ENCODE measurements at regions not wholly inside any gene's neighbourhood (a gene's known extent, or its start where the extent isn't known, plus 50 kb on each side); places are given as distances from the start of the nearest gene placed in this dataset.
A peak's percentile ranks its signal among the peaks of the same experiment; 100 is the strongest.
"Not testable (repeated sequence)": the region's sequence is repeated elsewhere in the genome, so short reads cannot be mapped to it uniquely, and the experiment has no call there.

DNA sequence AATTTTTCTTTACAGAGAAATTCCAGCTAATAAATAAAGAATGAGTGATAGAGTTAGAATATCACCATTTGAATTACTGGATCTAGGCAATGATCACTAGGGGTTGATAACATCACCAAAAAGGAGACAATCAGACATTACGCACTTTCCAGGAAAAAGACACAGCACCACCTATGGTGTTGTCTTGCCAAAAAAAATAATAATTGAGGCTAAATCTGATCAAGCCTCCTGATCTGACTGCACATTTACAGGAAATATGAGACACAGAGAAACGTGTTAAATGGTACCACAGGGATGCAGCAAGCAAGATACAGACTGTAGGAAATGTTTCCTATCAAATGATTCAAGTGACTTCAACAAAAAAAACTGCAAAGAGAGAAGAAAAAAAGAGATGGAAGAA, 92.8 kb downstream of the EOMES start:
- DNase-seq = peak; percentile 43

DNA sequence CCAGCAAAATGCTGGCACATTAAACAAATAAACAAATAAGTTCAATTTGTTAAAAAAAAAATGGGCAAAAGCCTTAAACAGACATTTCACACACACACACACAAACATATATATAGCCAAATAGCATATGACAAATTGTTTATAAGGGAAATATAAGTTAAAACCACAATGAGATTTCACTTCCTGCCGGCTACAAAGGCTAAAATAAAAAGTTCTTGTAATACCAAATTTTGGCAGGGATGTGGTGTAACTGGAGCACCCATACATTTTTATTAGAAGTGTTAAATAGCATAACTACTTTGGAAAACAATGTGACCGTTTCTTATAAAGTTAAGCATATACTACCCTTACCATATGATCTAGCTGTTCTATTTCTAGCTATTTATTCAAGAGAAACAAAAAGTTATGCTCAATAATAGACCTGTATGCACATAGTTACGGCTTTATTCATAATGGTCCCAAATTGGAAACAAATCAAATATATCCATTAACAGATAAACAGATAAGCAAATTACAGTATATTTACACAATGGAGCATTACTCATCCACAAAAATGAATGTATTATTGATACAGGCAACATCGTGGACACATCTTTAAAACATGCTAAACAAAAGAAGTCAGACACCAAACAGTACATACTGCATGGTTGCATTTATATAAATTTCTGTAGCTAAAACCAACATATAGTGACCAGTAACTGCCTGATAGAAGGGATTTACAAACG, 93.9 kb downstream of the EOMES start:
- peak; percentile 64 for DNase-seq

DNA sequence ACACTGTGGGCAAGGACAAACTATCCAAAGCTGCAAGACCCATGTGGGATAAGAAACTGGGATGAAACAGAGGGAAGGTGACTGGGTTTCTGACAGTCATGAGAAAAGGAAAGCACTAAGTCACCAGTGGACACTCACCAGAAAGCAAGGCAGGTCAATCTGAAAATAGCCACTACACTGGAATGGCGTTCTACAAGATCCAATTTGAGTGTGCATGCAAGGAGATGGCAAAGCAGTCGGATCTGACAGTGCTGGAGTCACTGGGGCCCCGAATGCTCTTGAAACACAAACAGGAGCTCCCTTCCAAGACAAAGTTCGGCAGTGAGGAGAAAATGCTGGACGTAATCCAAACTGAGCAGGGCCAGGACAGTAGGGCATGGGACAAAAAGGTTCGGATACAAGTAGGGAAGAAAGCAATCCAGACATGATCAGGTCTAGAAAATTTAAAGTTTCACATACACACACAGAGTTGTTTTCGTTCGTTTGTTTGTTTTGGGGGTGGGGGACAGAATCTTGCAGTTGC, 95.5 kb downstream of the EOMES start:
- no peak for DNase-seq

DNA sequence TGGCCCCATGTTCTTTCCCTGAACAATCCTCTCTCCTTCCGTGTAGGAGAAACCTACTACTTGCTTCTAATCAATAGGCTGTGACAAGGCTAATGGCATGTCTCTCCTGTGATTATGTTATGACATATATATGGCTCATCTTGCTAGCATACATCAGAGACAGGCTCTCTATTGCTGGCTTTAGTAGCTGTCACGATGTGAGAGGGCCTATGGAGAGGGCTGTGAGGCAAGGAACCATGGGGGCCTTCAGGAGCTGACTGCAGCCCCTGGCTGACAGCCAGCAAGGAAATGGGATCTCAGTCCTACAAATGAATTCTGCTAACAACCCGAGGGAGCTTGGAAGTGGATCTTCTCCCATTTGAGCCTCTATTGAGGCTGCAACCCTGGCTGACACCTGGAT, 96.3 kb downstream of the EOMES start:
- peak; percentile 31 for DNase-seq

DNA sequence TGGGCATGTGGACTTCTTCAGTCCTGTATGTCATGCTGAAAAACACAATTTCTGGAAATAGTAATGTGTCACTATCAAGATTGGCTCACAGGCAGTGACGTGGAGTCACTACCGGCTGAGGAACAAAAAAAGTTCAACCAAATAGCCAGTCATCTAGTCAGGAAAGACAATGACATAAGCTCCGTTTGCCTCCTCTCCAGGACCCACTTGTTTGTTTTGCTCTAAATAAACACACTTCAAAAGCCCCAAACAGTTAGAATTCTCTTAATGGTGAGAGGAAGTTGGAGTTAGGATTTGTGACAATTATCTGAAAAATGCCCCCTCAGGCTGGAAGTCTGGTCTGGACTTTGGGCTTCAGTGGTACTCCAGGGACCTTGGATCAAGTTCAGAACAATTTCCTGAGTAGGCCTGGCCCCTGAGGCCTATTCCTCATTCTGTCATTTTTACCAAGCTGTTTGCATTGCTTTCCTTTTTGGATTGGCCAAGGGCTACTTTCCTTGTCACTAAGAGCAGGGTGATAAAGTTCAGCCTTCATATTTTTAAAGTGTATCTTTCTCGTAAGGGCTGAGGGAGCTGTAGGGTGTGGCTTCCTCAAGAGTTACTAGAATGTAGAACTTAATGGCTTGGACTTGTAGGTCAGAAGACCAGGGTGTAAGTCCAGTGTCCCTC, 98.9 kb downstream of the EOMES start:
- no peak for DNase-seq

DNA sequence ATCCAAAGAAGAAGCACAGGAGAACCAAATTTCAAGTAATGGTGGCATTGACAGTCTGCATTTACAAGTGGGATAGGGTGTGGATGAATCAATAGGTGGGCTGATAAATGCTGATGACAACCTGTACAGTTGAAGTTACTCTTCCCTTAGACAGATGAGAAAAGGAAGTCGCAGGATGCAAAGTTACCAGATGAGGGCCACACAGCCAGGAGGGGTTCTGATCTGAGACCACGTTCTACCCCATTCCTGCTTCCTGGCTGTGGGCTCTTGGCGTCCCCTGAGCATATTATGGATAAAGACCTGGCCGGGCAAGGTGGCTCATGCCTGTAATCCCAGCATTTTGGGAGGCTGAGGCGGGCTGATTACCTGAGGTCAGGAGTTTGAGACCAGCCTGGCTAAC, 104.6 kb downstream of the EOMES start:
- no peak for DNase-seq

DNA sequence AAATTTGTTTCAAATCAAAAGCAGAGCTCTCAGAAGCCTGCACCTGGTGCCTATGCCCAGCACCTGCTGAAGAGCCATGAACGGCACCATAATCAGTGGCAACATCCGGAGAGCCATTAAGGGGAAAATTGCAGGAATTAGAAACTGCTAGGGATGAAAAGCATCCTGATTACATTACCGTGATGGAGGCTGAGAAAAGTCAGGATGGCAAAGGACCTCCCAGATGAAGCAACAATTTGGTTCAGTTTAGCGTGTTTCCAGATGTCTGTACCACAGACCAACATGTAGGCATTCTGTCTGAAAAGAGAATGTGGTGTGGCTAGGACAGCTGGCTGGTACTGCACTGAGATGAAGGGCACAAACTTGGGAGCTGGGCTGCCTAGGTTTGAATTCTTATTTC, 106.1 kb downstream of the EOMES start:
- DNase-seq = no peak

DNA sequence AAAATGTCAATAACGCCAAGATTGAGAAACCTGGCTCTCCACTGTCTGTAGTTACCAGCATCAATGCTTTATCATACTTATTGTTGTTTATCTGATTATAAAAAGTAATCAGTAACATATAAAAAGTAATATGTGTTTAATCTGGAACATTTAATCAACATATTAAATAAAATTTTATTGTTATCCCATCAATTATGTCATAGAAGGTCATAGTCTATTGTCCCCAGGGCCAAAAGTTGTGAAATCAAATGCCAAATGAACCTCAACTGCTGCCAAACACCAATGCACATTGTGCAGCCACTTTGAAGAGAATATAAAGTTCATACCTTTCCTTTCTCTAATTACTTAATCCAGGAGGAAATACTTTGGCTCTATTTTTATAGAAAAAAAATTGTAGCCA, 106.6 kb downstream of the EOMES start:
- DNase-seq = no peak

DNA sequence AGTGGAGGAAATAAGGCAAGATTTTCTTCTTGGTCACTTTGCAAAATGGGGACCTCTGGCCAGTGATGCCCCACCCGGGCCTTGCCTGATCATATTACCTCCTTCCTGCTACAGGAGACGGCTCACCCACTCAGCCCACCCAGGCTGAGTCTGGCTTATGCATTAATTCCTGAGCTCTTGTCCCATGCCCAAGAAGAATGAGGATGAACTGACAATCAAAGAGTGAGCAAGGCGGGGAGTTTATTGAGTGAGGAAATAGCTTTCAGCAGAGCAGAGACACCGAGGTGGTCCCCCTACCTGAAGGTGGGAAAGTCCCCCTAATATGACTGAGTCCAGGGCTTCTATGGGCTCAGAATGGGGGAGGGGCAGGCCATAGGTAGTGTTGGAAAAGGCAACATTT, 107.5 kb downstream of the EOMES start:
- no peak for DNase-seq

DNA sequence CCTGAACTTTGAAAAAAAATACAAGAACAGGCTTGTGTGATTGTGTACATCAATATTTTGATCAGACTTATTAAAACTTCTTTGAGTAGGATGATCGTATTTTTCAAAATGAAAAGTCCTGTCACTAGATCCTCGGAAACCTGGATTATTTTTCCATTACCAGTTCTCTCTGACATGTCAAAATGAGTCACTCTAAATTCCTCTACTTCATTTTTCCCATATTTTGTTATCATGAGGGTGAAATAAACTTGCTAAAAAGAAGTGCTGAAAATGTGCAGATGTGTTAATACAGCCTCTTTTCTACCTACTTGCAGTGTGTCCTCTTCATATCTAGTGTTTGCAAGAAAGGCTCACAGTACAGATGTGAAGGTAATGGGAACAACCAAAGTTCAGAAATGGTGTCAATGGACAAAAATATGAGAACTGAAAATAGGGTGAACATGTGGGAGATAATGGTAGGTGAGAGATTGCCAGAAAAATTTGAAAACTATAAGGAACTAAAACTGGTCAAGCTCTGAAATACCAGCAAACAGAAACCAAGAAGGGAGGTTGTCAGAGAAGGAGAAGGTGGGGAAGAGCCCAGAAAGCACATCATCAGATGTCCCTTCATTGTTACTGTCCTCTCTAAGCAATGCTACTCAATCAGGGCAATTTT, 108.2 kb downstream of the EOMES start:
- peak; percentile 69 for DNase-seq

DNA sequence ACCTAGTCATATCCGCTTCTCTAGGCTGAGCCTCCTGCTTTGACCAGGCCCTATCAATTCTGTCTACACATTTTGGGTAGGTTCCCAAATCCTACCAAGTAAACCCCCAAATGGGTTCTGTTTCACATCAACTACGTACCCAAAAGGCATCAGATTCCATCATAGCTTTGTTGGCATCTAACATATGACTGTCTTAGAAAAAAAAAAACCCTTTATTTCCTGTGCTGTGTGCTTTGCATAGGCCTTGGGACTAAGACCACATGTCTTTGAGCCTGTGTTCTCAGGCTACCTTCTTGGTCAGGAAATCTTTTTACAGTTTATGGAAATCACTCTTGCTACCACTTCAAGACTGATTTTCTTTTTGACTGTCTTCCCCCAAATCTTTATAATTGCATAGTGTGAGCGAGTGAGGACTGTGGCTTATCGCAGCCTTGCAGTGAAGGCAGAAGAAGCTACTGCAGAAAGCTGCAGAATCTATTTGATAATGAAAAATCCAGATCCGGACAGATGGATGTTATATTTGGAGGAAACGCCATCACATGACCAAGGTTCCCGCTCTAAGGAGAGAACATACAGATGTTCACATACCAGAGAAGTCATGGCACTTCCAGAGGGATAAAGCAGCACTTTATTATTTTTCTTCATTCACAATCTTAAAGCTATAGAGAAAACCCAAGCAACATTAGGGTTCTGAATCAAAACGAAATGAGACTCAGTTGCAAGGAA, 111.2 kb downstream of the EOMES start:
- no peak for DNase-seq

DNA sequence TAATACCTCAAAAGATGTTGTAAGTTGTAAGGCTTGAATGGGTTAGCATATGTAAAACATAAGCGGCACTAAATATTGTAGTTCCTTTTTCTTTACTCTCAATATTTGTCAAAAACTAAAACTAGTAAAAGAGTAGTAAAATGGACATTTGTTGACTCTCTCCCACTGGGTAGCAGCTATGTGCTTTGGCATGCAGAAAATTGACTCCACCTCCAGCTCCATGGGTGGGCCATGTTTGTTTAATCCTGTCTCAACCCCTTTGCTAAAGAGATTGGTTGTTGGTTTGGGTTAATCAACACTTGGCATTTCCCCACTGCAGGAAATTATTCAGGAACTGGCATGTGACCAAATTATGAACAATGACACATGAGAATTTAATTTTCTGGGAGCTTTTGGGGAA, 114.8 kb downstream of the EOMES start:
- peak; percentile 83 for DNase-seq

DNA sequence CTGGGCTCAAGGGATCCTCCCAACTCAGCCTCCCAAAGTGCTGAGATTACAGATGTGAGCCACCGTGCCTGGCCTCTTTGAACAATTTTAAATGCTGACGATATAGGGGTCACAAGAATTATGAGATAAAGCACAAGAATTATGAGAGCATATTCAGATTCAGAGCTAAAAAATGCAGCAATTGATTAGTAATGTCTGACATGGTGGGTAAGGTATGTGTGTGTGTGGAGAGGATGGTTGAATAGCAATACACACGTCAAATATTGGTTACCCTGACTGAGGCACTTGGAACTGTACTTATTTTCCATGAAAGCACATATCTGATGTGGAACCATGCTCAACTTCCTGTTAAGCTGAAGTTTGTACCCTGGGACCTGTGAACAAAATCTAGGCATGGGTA, 115.6 kb downstream of the EOMES start:
- DNase-seq = peak; percentile 80

DNA sequence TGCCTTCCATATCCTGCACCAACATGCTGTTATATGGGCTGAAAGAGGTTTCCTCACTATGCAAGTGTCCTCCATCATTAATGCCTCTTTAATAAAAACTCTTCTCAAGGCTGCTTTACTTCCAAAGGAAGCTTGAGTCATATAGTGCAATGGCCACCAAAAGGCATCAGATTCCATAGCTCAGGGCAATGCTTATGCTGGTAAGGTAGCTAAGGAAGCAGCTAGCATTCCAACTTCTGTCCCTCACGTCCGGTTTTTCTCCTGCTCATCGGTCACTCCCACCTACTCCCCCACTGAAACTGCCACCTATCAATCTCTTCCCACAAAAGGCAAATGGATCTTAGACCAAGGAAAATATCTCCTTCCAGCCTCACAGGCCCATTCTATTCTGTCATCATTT, 117.1 kb upstream of the SLC4A7 start:
- DNase-seq = not testable (repeated sequence)

DNA sequence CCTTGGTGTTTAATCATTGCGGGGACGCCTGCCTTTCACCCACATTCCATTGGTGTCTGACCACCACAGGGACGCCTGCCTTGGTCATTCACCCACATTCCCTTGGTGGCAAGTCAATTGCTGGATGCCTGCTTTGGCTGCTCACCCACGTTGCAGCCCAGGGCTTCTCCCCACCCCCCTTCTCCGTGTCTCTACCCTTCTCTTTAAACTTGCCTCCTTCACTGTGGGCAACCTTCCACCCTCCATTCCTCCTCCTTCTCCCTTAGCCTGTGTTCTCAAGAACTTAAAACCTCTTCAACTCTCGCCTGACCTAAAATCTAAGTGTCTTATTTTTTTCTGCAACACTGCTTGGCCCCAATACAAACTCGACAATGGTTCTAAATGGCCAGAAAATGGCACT, 115.6 kb upstream of the SLC4A7 start:
- not testable (repeated sequence) for DNase-seq

DNA sequence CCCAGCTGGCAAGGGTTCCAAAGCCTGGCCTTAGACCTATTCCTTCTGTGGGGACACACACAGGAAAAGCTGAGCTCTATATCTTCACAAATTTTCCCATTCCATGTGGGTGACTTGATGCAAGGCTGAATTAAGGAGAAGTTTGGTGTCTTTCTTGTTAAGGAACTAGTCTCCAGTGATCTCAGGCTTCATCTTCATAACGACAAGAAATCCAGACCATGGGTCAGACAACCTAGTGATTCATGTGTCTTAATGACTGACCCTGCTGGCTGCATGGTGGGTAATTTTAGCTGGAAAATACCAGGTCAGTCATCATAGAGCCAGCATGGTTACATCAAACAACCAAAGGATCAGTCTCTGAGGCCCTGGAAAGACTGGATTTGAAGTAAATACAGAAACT, 112.7 kb upstream of the SLC4A7 start:
- DNase-seq = peak; percentile 45

DNA sequence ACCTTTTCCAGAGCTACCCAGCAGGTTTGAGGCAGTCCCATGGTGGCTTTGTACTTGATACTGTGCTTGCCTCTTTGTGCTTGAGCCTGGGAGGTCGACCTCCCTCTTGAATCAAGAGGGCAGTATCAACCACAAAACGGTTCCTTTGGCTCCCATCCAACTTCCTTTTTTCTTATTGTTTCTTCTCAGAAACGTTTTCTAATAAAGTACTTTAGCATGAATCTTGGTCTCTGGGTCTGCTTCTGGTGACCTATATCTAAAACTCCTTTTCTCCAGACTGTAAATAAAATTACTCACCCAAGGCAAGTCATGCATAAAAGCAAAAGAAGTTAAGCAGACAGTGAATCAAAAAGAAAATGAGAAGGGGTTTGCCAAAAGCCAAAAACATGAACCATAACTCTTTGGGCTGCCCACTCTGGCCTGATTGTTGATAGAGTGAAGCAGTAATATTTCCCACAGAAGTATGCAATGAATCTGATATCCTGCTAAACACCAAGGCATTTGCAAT, 112.2 kb upstream of the SLC4A7 start:
- DNase-seq = peak; percentile 65

DNA sequence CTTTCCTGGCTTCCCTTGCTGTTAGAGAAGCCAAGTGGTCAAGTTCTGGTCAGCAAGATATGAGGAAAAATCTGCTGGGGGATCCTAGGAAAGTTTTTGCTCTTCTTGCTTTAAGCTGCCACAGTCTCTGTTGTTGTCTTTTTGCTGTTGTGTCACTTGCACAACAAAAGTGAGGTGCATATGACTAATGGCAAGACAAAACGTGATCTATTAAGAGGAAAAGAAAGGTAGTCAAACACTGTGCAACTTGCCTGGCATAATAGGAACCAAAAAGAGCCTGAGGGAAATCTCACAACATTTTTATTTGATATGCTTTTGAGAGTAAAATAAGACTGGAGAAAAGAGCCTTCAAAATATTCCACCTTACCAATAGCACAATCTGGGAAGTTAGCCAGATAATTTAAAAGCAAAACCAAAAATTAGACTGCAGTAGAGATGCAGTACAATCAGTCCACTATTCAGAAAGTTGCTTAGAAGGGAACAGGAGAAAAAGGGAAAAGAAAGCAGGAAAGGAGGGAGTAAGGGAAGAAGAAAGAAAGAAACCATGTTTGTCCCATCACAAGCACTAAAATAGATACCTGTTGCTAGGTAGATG, 110.0 kb upstream of the SLC4A7 start:
- no peak for DNase-seq

DNA sequence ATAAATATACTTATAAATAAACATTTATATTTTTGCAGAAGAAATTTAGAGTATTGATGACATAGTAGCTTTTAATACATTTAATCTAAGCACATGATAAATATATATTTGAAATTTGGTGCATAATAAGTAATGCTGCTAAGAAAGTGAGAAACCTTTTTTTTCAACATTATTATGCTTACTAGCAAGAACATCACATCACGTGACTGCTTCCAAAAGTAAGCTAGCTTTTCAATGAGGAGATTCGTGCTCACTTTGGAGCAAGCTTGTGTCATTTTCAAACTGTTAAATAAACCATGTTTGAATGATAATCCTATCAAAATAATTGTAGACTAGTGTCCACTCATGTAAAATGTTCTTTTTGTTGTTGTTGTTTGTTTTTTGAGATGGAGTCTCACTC, 109.0 kb upstream of the SLC4A7 start:
- no peak for DNase-seq

DNA sequence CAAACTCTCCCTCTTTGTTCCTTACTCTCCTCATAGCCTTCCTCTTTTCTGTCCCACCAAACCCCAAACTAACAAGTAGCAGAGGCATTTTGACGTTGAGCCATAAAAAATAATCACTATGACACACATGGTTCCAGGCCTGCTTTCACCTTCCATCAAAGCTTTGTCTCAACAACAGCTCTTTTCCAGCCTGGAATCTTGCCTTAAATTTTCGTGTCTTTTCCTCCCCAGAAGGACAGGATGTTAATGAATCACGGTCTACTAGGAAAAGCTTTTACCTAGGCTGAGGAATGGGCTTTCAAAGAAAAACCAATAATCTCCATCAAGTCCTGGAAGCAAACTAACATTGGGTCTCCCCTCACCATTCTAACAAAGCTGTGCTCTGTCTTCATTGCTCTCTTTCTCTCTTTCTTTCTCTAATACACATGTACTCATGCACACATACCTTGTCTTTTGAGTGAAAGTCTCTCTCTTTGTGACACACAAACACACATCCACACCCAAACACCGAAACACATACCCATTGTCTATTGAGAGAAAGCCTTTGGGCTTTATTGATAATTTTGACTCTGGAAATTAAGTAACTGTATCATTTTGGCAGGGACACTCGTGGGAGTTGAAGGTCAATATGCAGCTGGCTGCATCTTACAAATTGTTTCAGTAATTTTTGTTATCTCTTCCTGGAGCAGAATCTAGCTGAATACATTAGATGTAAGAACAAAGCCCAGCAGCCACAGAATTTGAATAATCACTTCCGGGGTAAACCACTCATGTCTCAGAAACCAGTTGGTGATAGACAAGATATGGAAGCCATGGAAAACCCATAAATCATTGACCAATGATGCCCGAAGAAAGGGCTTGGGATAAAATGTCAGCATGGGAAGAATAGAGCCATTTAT, 107.4 kb upstream of the SLC4A7 start:
- peak; percentile 43 for DNase-seq

DNA sequence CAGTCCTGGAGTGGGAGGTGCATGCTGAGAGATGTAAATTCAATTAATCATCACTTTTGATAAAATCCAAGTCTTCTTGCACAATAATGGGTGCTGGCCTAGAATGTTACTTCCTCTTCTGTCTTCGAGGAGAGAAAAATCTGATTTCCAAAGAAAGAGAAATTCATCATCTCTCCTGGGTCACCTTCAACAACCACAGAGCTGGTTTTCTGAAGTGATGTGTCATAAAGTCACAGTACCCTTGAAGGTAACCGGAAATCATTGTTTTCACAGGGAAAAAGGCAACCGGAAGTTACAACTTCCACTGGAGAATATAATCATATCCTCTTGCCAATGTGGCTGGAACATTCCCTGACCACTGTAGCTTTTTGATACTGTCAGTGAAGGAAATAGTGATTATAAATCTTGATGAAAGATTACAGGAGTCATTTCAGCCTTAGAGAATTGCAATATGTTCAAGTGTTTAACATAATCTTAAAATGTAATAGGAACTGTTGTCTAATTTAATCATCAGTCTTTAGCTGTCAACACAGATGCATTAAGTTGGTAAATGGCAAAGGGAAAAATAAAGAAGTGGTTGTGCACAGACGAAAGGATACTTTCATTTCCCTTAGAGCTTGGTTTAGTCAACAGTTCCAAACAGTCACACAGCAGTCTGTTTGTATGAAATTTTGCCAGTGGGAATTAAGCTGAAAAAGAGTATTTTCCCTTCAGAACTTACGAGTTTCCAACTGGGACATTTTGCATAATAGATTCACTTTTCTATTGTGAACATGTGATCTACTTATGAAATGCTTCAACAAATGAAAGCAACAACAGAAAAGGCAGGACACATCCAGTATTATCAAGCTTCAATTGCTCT, 106.5 kb upstream of the SLC4A7 start:
- DNase-seq = peak; percentile 73
